HEK293 (cell line): ENCODE measurements at regions not wholly inside any gene's neighbourhood (a gene's known extent, or its start where the extent isn't known, plus 50 kb on each side); places are given as distances from the start of the nearest gene placed in this dataset.

Source experiments
- CTCF ChIP-seq: fragments of 450-650 bp; formaldehyde crosslinking; IDR thresholded peaks from 2 replicates; pipeline ENCODE4 v1.5.1; 2016; ENCODE audit warnings: missing biosample characterization, missing genetic modification characterization
- GLI2 ChIP-seq: fragments of 450-650 bp; formaldehyde crosslinking; IDR thresholded peaks from 2 replicates; pipeline ENCODE4; 2017; ENCODE audit warnings: missing biosample characterization, missing genetic modification characterization, low read depth, borderline replicate concordance
- KLF7 ChIP-seq: fragments of 450-650 bp; formaldehyde crosslinking; IDR thresholded peaks from 2 replicates; pipeline ENCODE4 v1.5.1; 2016; ENCODE audit warnings: missing biosample characterization, missing genetic modification characterization, borderline replicate concordance
- PRDM4 ChIP-seq: fragments of 450-650 bp; formaldehyde crosslinking; IDR thresholded peaks from 2 replicates; pipeline ENCODE4 v1.5.1; 2017; ENCODE audit warnings: missing biosample characterization, missing genetic modification characterization
- SALL2 ChIP-seq: fragments of 450-650 bp; formaldehyde crosslinking; IDR thresholded peaks from 2 replicates; pipeline ENCODE4 v1.5.0; 2017; ENCODE audit warnings: missing biosample characterization, mild to moderate bottlenecking, missing genetic modification characterization, borderline replicate concordance
- WT1 ChIP-seq: fragments of 450-650 bp; formaldehyde crosslinking; IDR thresholded peaks from 2 replicates; pipeline ENCODE4 v1.5.1; 2016; ENCODE audit warnings: missing biosample characterization, missing genetic modification characterization
- ZFP41 ChIP-seq: fragments of 450-650 bp; formaldehyde crosslinking; IDR thresholded peaks from 2 replicates; pipeline ENCODE4 v1.5.1; 2016; ENCODE audit warnings: missing biosample characterization, missing genetic modification characterization, borderline replicate concordance
- ZNF18 ChIP-seq: fragments of 450-650 bp; formaldehyde crosslinking; IDR thresholded peaks from 2 replicates; pipeline ENCODE4 v1.5.1; 2016; ENCODE audit warnings: missing biosample characterization, missing genetic modification characterization
- ZNF202 ChIP-seq: fragments of 450-650 bp; formaldehyde crosslinking; IDR thresholded peaks from 2 replicates; pipeline ENCODE4 v1.5.1; 2016; ENCODE audit warnings: missing biosample characterization, missing genetic modification characterization, borderline replicate concordance
- ZNF23 ChIP-seq: fragments of 450-650 bp; formaldehyde crosslinking; IDR thresholded peaks from 2 replicates; pipeline ENCODE4 v1.5.1; 2016; ENCODE audit warnings: missing biosample characterization, missing genetic modification characterization, borderline replicate concordance
- ZNF302 ChIP-seq: fragments of 450-650 bp; formaldehyde crosslinking; IDR thresholded peaks from 2 replicates; pipeline ENCODE4 v1.5.1; 2016; ENCODE audit warnings: missing biosample characterization, missing genetic modification characterization, low read depth
- ZNF341 ChIP-seq: fragments of 450-650 bp; formaldehyde crosslinking; IDR thresholded peaks from 2 replicates; pipeline ENCODE4; 2016; ENCODE audit warnings: low read depth, missing biosample characterization, missing genetic modification characterization
- ZNF350 ChIP-seq: fragments of 450-650 bp; formaldehyde crosslinking; IDR thresholded peaks from 2 replicates; pipeline ENCODE4 v1.5.0; 2017; ENCODE audit warnings: missing biosample characterization, mild to moderate bottlenecking, missing genetic modification characterization
- ZNF529 ChIP-seq: fragments of 450-650 bp; formaldehyde crosslinking; IDR thresholded peaks from 2 replicates; pipeline ENCODE4 v1.5.1; 2017; ENCODE audit warnings: missing genetic modification characterization, missing biosample characterization; ENCODE audit not compliant: insufficient replicate concordance
- ZNF561 ChIP-seq: fragments of 450-650 bp; IDR thresholded peaks from 2 replicates; pipeline ENCODE4 v1.5.1; 2018; ENCODE audit warnings: missing biosample characterization, missing genetic modification characterization, borderline replicate concordance
- ZNF677 ChIP-seq: fragments of 450-650 bp; IDR thresholded peaks from 2 replicates; pipeline ENCODE4 v1.5.0; 2018; ENCODE audit warnings: missing biosample characterization, mild to moderate bottlenecking, missing genetic modification characterization, moderate library complexity
- ZNF692 ChIP-seq: fragments of 450-650 bp; formaldehyde crosslinking; IDR thresholded peaks from 2 replicates; pipeline ENCODE4 v1.5.1; 2016; ENCODE audit warnings: missing biosample characterization, missing genetic modification characterization
- ZNF843 ChIP-seq: fragments of 450-650 bp; formaldehyde crosslinking; IDR thresholded peaks from 2 replicates; pipeline ENCODE4 v1.5.1; 2016; ENCODE audit warnings: missing biosample characterization, missing genetic modification characterization
- TF ChIP-seq, protein P1 (sequence below): fragments of 450-650 bp; formaldehyde crosslinking; IDR thresholded peaks from 2 replicates; pipeline ENCODE4 v1.5.1; 2016; ENCODE audit warnings: missing biosample characterization, missing genetic modification characterization
- TF ChIP-seq, protein P2 (sequence below): fragments of 450-650 bp; formaldehyde crosslinking; IDR thresholded peaks from 2 replicates; pipeline ENCODE4 v1.5.1; 2016; ENCODE audit warnings: missing biosample characterization, missing genetic modification characterization
- TF ChIP-seq, protein P3 (sequence below): fragments of 450-650 bp; formaldehyde crosslinking; IDR thresholded peaks from 2 replicates; pipeline ENCODE4 v1.5.1; 2016; ENCODE audit warnings: missing biosample characterization, missing genetic modification characterization
- TF ChIP-seq, protein P4 (sequence below): fragments of 450-650 bp; formaldehyde crosslinking; IDR thresholded peaks from 2 replicates; pipeline ENCODE4; 2016; ENCODE audit warnings: missing biosample characterization, missing genetic modification characterization

DNA sequence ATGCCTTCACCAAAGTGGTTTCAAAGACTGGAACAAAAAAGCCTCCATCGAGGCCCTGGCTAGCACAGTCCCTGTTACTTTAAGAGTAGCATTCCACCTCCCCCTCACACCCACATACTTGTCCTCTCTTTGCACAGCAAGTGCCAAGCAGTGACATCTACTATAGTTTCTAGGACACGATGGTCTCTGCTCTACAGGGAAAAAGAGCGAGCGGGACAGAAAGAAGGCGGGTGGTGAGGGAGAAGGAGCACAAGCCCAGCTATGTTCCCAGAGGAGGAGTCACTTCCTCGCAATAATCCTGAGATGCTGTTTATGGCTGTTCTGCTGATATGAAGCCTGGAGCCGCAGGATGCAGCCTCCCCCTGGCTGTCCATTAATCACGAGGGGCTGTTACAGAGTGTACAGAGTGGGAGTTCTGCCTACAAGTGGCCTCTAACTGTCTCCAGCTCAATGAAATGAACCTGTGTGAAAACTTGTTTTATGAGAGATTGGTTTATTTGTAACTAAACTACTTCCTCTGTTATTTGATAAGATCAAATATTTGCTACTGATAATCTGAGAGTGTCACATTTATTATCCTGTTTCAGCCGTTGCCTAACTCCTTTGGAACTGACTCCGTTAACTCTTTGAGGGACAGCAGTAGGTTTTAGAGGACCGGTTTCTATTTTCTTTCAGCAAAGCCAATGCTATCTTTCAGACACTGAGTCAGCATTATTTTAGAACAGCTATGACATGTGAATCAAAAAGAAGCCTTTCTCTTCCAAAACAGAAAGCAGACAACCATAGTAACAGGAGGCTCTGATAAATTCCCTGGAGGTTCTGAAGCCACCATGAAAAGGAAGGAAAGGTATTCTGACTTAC, 208.0 kb downstream of the SPRY2 start (continued):
- TF ChIP-seq KLF7 (no peak; the same call in 1 of the 2 replicates), ZNF202 (tag by site-specific recombination) (no peak), ZNF843 (tag by site-specific recombination) (peak; percentile 70), GLI2 (tag by site-specific recombination) (no peak), ZNF23 (tag by site-specific recombination) (no peak), SALL2 (tag by site-specific recombination) (no peak), ZNF677 (tag by site-specific recombination) (no peak), ZNF561 (tag by site-specific recombination) (peak; percentile 84), ZNF692 (tag by site-specific recombination) (no peak), CTCF (tag by site-specific recombination) (no peak), ZNF18 (tag by site-specific recombination) (peak; percentile 83), ZNF350 (tag by site-specific recombination) (no peak), PRDM4 (tag by site-specific recombination) (0 out of 2 replicates have a peak, but pooled peaks have one; percentile 14), ZNF302 (tag by site-specific recombination) (no peak), WT1 (no peak), ZFP41 (tag by site-specific recombination) (no peak), ZNF341 (tag by site-specific recombination) (peak; percentile 97), ZNF529 (no peak)
- TF ChIP-seq, protein P1, sequence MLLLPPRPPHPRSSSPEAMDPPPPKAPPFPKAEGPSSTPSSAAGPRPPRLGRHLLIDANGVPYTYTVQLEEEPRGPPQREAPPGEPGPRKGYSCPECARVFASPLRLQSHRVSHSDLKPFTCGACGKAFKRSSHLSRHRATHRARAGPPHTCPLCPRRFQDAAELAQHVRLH = 0 out of 2 replicates have a peak, but pooled peaks have one; percentile 14
- TF ChIP-seq, protein P2, sequence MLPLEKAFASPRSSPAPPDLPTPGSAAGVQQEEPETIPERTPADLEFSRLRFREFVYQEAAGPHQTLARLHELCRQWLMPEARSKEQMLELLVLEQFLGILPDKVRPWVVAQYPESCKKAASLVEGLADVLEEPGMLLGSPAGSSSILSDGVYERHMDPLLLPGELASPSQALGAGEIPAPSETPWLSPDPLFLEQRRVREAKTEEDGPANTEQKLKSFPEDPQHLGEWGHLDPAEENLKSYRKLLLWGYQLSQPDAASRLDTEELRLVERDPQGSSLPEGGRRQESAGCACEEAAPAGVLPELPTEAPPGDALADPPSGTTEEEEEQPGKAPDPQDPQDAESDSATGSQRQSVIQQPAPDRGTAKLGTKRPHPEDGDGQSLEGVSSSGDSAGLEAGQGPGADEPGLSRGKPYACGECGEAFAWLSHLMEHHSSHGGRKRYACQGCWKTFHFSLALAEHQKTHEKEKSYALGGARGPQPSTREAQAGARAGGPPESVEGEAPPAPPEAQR (tag by site-specific recombination) = no peak
- TF ChIP-seq, protein P3, sequence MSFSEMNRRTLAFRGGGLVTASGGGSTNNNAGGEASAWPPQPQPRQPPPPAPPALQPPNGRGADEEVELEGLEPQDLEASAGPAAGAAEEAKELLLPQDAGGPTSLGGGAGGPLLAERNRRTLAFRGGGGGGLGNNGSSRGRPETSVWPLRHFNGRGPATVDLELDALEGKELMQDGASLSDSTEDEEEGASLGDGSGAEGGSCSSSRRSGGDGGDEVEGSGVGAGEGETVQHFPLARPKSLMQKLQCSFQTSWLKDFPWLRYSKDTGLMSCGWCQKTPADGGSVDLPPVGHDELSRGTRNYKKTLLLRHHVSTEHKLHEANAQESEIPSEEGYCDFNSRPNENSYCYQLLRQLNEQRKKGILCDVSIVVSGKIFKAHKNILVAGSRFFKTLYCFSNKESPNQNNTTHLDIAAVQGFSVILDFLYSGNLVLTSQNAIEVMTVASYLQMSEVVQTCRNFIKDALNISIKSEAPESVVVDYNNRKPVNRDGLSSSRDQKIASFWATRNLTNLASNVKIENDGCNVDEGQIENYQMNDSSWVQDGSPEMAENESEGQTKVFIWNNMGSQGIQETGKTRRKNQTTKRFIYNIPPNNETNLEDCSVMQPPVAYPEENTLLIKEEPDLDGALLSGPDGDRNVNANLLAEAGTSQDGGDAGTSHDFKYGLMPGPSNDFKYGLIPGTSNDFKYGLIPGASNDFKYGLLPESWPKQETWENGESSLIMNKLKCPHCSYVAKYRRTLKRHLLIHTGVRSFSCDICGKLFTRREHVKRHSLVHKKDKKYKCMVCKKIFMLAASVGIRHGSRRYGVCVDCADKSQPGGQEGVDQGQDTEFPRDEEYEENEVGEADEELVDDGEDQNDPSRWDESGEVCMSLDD (tag by site-specific recombination) = no peak
- TF ChIP-seq, protein P4, sequence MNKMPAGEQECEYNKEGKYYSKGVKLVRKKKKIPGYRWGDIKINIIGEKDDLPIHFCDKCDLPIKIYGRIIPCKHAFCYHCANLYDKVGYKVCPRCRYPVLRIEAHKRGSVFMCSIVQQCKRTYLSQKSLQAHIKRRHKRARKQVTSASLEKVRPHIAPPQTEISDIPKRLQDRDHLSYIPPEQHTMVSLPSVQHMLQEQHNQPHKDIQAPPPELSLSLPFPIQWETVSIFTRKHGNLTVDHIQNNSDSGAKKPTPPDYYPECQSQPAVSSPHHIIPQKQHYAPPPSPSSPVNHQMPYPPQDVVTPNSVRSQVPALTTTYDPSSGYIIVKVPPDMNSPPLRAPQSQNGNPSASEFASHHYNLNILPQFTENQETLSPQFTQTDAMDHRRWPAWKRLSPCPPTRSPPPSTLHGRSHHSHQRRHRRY (tag by site-specific recombination) = no peak
